Parathyroid adenoma (tissue), 2 donors: ENCODE measurements at regions not wholly inside any gene's neighbourhood (a gene's known extent, or its start where the extent isn't known, plus 50 kb on each side); places are given as distances from the start of the nearest gene placed in this dataset.

Experiments used
- H2AFZ ChIP-seq: fragments of 300-600 bp; sonication (generic); one replicate; pipeline ENCODE4 v1.7.0; 2017; ENCODE audit warnings: antibody characterized with exemption, mild to moderate bottlenecking
- H3K27ac ChIP-seq: fragments of 300-600 bp; sonication (generic); one replicate; pipeline ENCODE4 v1.7.0; 2017
- H3K27me3 ChIP-seq: fragments of 300-600 bp; sonication (generic); one replicate; pipeline ENCODE4 v1.7.0; 2017; ENCODE audit warnings: low read length; ENCODE audit not compliant: control insufficient read depth, insufficient read depth
- H3K36me3 ChIP-seq: fragments of 300-600 bp; sonication (generic); one replicate; pipeline ENCODE4 v1.7.0; 2017; ENCODE audit warnings: low read length; ENCODE audit not compliant: control insufficient read depth, insufficient read depth
- H3K4me1 ChIP-seq: fragments of 300-600 bp; sonication (generic); one replicate; pipeline ENCODE4 v1.7.0; 2017; ENCODE audit warnings: control low read depth
- H3K4me2 ChIP-seq: fragments of 300-600 bp; sonication (generic); one replicate; pipeline ENCODE4 v1.7.0; 2017; ENCODE audit warnings: low read length
- H3K4me3 ChIP-seq: fragments of 300-600 bp; sonication (generic); one replicate; pipeline ENCODE4 v1.7.0; 2017; ENCODE audit warnings: low read depth, low read length
- H3K79me2 ChIP-seq: fragments of 300-600 bp; sonication (generic); one replicate; pipeline ENCODE4 v1.7.0; 2017; ENCODE audit warnings: control low read depth
- H3K9ac ChIP-seq: fragments of 300-600 bp; sonication (generic); one replicate; pipeline ENCODE4 v1.7.0; 2017; ENCODE audit warnings: mild to moderate bottlenecking
- H3K9me3 ChIP-seq: fragments of 300-600 bp; sonication (generic); one replicate; pipeline ENCODE4 v1.7.0; 2017; ENCODE audit warnings: low read length; ENCODE audit not compliant: control insufficient read depth
- TF ChIP-seq, protein P1 (sequence below): fragments of 300-600 bp; sonication (generic); IDR thresholded peaks from one replicate; pipeline ENCODE4 v1.7.0; 2017; ENCODE audit warnings: antibody characterized with exemption, mild to moderate bottlenecking
- donor health status: primary hyperparathyroidism.

DNA sequence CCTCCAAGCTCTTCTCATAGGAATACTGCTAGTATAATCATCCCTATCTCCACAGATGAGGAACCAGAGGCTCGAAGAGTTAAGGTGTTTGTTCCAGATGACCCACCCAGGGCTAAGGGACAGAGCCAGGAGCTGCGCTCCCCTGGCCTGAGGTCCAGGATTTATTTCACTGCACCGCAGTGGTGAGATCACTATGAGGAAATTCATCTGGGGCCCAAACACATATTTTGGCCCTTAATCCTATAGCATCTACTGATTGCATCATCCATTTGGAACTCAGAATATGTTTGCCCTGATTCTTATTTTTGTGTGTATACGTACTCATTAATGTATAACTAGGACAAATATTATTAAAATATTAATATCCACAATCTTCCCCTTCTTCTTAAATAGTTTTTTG, 100.1 kb upstream of the RBPJ start:
- Histone ChIP-seq H3K27me3 (no peaks in the 10 kb centered on the region), H3K36me3 (no peaks in the 10 kb centered on the region), H3K9me3 (no peaks in the 10 kb centered on the region), H3K4me1 (no peaks in the 10 kb centered on the region), H2AFZ (no peak overlapping the region), H3K4me3 (no peak overlapping the region), H3K79me2 (no peaks in the 10 kb centered on the region), H3K27ac (no peak overlapping the region), H3K4me2 (no peak overlapping the region), H3K9ac (no peak overlapping the region)
- TF ChIP-seq, protein P1, sequence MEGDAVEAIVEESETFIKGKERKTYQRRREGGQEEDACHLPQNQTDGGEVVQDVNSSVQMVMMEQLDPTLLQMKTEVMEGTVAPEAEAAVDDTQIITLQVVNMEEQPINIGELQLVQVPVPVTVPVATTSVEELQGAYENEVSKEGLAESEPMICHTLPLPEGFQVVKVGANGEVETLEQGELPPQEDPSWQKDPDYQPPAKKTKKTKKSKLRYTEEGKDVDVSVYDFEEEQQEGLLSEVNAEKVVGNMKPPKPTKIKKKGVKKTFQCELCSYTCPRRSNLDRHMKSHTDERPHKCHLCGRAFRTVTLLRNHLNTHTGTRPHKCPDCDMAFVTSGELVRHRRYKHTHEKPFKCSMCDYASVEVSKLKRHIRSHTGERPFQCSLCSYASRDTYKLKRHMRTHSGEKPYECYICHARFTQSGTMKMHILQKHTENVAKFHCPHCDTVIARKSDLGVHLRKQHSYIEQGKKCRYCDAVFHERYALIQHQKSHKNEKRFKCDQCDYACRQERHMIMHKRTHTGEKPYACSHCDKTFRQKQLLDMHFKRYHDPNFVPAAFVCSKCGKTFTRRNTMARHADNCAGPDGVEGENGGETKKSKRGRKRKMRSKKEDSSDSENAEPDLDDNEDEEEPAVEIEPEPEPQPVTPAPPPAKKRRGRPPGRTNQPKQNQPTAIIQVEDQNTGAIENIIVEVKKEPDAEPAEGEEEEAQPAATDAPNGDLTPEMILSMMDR, result no peak

DNA sequence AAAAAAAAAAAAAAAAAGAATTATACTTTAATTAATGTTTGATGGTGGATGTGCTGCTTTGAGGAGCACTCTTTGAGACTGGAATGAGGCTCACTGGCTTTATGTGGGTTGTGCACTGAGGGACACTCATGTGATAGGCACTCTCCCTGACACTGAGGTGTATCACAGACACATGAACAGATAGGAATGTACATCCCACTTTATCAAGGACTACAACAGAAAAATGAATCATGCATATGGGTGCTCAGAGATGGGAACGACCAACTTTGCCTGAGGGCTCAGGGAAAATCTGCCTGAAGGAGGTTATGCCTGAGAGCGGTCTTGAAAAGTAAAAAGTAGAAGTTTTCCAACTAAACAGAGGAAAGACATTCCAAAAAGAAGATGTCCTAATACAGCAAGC, 97.7 kb upstream of the RBPJ start:
- H3K4me1 ChIP-seq, result no peaks in the 10 kb centered on the region
- no peak overlapping the region for H3K4me3 ChIP-seq
- no peaks in the 10 kb centered on the region for H3K79me2 ChIP-seq
- no peaks in the 10 kb centered on the region for H3K27me3 ChIP-seq
- no peak overlapping the region for H2AFZ ChIP-seq
- no peak overlapping the region for H3K9ac ChIP-seq
- H3K36me3 ChIP-seq, result no peaks in the 10 kb centered on the region
- H3K27ac ChIP-seq, result no peak overlapping the region
- no peak overlapping the region for H3K4me2 ChIP-seq
- TF ChIP-seq, protein P1, result no peak
- no peaks in the 10 kb centered on the region for H3K9me3 ChIP-seq

DNA sequence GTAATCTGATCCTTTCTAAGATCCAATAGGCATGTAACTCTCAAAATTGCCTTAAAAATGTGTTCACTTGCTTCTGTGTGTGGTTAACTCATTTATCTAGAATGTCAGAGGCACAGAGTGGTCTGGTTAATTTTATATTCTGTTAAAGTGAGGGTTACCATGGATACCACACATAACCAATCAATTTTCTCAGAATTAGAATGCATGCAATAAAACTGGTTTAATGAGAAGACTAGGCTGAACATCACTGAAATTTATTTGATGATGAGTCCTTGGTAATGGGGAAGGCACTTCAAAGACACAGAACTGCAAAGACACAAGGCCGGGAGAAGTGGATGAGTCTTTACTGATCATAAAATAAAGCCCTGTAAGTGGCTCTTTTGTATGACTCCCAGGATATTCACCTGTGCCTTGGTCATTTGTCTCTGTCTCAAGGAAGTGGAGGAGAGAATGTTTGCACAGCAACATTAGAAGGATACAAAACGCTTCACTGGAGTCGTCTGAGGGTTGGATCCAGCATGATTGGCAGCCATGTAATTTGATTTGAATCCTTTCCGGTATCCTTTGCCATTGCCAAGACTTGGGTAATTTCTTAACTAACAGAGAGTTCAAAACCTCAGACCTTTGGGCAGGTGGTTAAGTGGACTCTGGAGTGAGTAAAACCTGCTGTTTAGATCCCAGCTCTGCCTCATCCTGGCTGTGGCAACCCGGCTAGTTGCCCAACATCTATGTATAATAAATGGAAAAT, 94.0 kb upstream of the RBPJ start:
- Histone ChIP-seq H3K9ac (no peak overlapping the region), H3K27ac (no peak overlapping the region), H3K36me3 (no peaks in the 10 kb centered on the region), H3K4me3 (no peak overlapping the region), H3K4me2 (no peak overlapping the region), H3K4me1 (no peaks in the 10 kb centered on the region), H3K9me3 (no peaks in the 10 kb centered on the region), H3K27me3 (no peaks in the 10 kb centered on the region), H2AFZ (no peak overlapping the region), H3K79me2 (no peaks in the 10 kb centered on the region)
- TF ChIP-seq, protein P1, result no peak

DNA sequence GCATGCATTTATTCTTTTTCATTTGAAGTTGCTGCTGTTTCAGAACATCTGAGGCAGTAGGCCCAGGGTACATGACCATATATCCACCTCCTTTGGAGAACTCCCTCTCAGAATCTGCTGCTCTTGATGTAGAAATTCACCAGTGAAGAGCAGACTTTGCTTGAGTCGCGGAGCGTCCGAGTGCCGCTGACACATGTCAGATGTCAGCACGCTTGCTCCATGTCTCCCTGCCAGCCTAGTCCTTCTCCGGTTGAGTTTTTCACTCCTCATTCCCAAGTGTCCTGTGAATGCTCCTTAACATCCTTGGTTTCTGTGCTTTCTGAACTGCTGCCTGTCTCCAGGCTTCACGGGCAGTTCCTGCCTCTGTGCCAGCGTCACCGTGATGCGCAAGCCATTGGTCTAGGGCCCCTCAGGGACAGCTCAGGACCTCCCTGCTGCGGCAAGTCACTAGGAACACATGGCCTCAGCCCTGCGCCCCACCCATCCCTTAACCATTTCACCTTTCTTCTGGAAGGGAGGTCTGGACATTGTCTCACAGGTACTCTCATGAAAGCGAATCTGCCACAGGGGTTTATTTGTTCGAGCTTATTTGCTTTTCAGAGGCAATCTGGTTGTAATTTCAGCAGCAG, 93.1 kb upstream of the RBPJ start:
- no peaks in the 10 kb centered on the region for H3K36me3 ChIP-seq
- no peaks in the 10 kb centered on the region for H3K79me2 ChIP-seq
- H3K27me3 ChIP-seq, result no peaks in the 10 kb centered on the region
- H3K4me1 ChIP-seq, result no peaks in the 10 kb centered on the region
- TF ChIP-seq, protein P1, result no peak
- H3K4me3 ChIP-seq, result no peak overlapping the region
- no peak overlapping the region for H3K27ac ChIP-seq
- H3K9me3 ChIP-seq, result no peaks in the 10 kb centered on the region
- no peak overlapping the region for H3K4me2 ChIP-seq
- H2AFZ ChIP-seq, result no peak overlapping the region
- H3K9ac ChIP-seq, result no peak overlapping the region

DNA sequence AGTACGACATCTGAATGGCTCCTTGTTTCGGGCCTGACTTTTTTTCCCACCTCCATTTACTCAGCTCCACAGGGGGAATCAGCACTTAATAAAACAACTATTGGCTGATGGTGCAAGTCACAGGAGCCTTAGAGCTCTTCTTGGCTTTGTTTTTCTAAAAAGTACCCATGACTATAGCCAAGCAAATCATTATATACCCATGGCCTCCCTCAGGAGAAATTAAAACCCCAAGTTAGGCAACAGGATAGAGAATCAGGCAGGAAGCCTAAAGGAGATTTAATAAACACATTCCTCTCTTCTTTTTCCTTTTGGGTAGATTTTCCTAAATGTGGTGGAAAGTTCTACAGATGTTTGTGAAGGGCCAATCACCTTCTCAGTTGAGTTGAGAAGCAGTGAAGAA, 91.9 kb upstream of the RBPJ start:
- Histone ChIP-seq H3K27me3 (no peaks in the 10 kb centered on the region), H3K4me3 (no peak overlapping the region), H3K9ac (no peak overlapping the region), H3K27ac (no peak overlapping the region), H3K4me1 (no peaks in the 10 kb centered on the region), H3K79me2 (no peaks in the 10 kb centered on the region), H3K36me3 (no peaks in the 10 kb centered on the region), H3K9me3 (no peaks in the 10 kb centered on the region), H3K4me2 (no peak overlapping the region), H2AFZ (no peak overlapping the region)
- TF ChIP-seq, protein P1, result no peak
